HS-5 (cell line): ENCODE measurements at regions not wholly inside any gene's neighbourhood (a gene's known extent, or its start where the extent isn't known, plus 50 kb on each side); places are given as distances from the start of the nearest gene placed in this dataset.

Experiments used
- DNase-seq: peaks from one replicate; pipeline ENCODE4 v3.0.0-alpha.2; 2012; ENCODE audit warnings: low read depth

DNA sequence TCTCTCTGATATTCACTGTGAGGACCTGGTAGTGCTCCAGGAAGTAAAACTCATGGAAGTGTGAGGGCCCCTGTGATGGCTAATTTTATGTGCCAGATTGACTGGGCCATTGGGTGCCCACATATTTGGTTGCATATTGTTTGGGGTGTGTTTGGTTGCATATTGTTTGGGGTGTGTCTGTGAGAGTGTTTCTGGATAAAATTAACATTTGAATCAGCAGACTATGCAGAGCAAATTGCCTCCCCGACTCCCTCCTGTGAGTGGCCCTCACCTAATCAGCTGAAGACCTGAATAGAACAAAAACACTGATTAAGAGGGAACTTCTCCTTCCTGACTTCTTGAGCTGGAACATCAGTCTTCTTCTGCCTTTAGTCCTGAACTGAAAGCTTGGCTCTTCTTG, 173.3 kb upstream of the LINC00305 start:
- DNase-seq = no peak

DNA sequence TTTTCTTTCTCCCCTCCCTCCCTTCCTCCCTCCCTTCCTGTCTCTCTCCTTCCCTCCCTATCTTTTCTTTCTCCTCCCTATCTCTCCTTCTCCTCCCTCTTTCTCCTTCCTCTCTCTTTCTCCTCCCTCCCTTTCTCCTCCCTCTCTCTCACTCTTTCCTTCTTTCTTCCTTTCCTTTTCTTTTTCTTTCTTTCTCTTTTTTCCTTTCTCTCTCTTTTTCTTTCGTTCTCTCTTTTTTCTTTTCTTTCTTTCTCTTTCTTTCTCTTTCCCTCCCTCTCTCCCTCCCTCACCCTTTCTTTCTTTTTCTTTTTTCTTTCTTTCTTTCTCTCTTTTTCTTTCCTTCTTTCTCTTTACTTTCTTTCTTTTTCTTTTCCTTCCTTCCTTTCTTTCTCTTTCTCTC, 169.7 kb upstream of the LINC00305 start:
- DNase-seq = no peak

DNA sequence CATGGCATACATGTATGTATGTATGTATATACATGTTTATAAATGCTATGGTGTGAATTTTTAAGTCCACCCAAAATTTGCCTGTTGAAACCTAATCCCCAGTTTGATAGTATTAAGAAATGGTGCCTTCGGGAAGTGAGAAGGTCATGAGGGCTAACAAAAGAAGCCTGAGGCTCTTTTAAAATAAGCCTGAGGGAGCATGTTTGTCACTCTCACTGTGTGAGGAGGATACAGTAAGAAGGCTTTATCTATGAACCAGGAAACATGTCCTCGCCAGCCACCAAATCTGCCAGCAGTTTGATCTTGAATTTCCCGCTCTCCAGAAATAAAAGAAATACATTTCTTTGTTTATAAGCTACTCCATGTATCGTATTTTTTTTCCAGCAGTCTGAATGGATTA, 163.0 kb upstream of the LINC00305 start:
- DNase-seq = no peak

DNA sequence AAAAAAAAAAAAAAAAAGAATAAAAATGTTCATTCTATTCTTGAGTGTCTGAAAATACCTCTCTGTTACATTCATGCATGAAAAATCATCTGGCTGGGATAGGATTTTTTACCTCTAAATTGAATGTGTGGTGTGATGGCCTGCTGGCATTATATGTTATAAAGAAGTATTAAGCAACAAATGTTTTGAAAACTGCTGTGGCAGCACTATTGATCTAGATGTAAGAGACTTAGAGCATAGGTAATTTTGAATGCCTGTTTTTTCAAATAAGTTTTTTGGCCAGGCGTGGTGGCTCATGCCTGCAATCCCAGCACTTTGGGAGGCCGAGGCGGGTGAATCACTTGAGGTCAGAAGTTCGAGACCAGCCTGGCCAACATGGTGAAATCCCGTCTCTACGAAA, 147.0 kb upstream of the LINC00305 start:
- DNase-seq = no peak

DNA sequence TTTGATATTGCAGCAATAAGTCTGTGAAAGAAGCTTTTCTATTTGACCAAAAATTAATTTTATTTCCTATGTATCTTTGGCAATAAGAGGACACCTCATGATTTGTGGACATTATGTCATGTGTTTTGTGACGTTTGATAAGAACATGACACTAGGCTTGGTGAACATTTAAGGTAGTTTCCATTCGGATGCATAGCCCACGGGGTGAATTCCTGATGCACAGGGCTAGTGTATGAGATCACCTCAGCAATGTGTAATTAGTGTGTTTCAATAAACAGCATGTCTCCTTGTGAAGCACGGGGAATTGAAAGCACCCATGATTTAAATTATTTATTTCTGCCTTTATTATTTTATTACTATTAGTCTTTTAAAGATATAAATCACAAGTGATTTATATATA, 146.1 kb upstream of the LINC00305 start:
- no peak for DNase-seq

DNA sequence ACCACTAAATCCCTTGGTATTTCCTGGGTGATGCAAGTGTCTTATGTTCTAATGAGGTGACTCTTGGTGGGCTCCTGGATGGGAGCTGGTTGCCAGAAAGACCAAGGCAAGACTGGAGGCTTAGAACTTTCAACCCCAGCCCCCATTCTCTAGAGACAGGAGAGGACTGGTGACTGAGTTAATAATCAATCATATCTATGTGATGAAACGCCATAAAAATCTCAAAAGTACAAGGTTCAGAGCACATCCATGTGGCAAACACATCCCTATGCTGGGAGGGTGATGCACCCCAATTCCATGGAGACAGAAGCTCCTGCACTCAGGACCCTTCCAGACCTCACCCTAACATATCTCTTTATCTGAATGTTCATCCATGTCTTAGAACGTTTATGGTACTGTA, 139.5 kb upstream of the LINC00305 start:
- DNase-seq = no peak

DNA sequence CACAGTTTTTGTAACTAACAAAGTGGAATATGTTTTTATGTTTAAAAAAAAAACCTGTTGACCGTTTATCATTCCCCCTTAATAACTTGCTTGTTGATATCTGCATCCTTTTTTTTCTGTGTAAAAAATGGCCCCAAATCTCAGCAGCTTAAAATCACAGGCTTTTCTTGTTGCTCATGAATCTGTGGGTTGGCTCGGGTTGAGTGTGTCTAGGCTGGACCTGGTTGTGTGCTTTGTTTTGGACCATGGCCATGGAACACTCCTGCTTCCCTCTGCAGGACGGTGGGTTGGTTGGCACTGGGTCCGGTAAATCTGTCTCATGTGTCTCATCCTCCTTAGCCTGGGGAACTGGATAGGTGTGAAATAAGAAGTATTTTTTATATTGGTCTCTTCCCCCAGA, 139.0 kb upstream of the LINC00305 start:
- DNase-seq = no peak

DNA sequence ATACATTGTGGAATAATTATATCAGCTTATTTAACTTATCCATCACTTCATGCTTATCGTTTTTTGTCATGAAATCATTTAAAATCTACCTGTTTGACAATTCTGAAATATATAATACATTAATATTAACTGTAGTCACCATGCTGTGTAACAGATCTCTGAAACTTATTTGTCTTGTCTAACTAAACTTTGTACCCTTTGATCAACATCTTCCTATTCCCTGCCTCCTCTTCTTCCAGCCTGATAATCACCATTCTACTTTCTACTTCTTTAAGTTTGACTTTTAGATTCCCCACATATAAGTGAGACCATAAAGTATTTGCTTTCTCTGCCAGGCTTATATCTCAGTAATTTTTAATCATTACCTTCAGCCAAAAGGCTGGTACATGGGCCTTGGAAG, 134.2 kb upstream of the LINC00305 start:
- no peak for DNase-seq

DNA sequence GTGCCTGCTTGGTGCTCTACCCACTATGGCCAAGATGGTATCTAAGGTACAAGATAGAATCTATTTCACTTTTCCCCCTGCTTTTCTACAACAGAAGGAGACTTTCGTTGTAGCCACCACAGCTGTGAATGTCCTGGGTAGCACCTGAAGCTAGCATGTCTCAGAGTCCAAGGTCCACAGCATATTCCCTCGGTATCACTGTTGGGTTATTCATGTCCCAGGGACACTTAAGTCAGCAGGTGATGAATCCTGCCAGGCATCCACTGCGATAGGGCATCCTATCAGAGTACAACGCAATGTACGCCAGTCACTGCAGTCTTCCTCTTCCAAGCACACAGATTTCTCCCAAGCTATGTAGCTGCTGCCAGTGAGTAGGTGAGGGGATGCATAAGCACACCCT, 129.1 kb upstream of the LINC00305 start:
- DNase-seq = no peak

DNA sequence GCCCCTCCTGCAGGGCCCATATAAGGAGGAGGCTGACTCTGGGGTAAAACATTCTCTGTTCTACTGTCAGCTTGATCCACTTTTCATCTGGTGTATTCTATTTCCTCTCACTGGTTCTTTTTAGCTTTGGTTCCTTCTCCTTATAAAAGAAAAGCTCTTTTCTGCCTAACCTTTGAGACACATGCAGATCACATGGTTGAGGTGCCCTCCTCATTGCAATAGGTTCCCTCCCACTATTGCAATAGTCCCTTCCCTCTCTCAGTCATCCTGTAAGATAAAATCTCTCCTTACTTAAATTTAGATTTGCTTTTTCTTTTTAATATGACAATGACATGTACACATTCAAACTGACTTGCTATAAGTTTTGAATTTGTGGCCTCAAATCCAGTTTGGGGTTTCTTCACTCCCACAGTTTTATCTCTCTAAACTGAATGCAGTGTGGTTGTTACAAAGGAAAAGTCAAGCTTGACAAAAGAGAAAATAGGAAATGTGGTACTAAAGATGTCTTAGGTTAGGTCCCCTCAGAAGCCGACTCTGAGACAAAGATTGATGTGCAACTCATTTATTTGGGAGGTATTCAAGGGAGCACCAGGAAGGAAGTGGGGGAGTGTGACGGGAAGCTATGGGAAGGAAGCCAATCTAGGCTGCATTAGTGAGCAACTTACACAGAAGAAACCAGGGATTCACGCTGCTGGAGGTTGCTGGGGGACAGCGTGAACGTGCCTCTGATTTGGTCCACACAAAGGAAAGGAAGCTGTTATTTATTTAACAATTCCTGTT, 127.6 kb upstream of the LINC00305 start:
- DNase-seq = no peak

DNA sequence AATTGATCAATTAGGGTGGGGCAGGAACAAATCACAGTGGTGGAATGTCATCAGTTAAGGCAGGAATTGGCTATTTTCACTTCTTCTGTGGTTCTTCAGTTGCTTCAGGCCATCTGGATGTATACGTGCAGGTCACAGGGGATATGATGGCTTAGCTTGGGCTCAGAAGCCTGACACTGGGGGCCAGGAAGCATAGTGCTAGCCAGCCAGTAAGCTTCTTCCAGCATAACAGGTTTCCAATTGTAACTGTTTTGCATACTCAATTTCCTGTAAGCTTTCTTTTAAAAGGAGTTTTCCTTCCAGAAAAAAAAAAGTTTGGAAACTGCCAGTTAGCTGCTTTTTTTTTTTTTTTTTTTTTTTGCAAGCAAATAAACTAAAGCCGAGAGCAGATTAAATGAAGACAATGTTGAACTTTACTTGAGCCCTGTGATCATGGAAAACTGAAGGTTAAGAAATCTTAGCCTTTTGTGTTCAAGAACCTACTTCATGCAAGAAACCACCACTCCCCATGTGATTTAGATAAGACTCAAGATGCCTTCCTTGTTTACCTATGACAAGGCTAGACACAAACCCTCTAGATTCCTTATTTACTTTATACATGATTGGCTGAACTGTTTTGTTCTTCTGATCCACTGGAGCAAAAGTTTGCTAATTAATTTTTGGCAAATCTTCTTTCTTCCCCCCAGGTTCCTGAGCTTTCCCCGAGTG, 126.9 kb upstream of the LINC00305 start:
- no peak for DNase-seq

DNA sequence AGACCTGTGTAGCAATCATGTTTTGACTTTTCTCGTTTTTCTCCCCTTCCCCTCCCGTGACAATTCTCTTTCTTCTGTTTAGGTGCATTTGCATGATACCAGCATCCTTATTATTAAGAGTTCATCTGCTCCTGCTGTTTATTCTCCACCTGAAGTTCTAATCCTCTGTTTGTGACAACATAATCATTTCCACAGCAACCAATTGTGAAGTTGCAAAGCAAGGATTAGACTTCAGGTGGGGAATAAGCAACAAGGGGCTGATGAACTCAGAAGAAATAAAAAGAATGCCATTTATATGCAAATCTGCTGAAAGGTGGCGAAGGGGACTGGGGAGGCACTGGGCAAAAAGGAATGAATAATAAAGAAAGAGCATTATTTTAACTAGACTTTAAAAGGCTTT, 124.8 kb upstream of the LINC00305 start:
- DNase-seq = no peak

DNA sequence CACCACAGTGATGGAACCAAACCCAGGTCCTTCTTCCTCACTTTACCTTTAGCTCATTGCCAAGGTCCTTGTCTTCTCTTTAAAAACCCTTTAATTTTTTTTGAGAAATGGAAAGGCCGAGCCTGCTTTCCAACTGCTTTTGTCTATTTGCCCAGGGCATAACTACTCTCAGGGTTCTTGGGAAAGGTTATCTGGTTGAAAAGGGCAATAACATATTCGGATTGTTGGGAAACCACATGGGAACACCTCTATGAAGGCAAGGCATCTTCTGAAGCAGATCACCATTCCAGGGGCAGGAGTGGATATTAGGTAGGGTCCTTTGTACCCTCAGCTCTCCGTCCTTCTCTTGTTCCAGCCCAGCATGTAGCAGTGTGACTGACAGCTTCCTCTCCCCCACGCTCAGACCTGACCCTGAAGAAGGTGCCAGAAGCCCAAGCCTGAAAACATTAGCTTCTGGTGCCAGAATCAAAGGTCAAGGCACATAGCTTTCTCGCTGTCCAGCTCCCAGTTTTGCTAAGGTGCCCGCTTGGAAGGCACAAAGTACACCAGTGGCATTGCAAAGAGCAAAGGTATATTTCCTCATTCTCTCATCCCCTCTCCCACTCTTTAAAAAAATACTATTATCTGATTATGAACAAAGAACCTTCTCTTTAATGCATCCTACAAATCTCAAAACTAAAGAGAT, 123.2 kb upstream of the LINC00305 start:
- no peak for DNase-seq

DNA sequence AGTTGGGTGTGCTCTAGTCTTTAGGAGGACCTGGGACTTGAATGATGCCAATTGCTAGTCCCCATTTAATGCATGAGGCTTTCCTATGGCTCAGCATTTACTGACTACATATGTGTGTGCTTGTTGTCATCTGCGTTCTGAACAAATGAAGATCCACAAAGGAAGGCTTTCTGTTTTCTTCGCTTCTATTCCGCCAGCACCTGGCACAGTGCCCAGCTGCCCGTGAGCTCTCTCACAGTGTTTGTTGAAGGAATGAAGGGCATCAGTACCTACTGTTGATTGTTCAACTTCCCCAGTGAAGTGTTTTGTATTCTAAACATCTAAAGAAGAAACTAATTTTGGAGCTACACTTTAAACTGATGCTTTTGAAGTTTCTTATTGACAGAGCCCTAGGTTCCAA, 122.4 kb upstream of the LINC00305 start:
- no peak for DNase-seq

DNA sequence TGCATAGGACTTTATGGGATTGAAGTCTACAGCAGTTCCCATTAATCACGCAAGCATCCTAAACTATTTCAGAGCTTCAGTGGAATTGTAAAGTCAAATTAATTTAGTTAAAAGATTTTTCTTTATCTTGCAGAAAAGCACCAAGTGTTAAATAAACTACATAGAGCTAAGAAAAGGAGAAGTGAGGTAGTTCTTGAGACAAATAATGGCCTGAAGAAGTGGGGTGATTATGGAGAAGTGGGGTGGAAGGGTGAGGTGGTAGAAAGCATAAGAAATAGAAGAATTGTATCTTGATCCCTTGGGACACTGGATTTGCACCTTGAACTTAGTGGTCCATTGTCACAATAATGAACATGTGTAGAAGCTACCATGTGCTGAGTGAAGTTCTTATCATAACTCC, 121.7 kb upstream of the LINC00305 start:
- no peak for DNase-seq

DNA sequence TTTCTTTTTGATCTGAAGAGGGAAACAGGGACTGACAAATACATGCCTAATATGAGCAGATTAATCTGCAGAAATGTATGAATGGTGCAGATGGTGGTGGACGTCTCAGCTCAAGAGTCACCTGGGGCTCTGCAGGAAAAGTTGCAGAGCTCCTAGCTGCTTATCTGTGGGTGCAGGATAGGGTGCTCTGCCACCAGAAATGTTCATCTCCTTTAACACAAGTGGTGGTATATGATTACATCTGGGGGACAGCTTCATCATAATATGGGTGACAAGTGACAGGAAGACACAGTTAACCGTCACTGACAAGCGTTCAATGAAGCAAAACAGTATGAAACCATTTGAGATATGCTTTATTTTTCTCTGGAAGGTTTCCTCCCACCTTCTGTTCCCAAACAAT, 121.2 kb upstream of the LINC00305 start:
- DNase-seq = no peak

DNA sequence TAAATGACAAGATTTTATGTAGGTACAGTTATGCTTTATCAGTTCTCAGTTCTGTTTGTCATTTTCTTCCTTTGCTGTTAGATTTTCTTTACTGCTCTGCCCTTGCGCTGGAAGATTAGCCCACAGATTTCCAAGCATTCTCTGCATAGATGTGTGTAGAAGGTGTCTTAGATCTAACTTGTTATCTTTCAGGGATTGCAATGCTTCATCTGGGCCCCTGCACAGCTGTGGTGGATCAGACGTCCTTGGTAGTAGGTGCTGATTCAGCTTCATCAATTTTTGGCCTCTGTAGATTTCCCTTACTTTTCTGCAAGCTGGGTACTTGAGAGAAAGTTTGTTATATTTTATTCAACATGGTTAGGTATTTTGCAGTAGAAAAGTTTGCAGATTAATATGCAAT, 115.3 kb upstream of the LINC00305 start:
- no peak for DNase-seq

DNA sequence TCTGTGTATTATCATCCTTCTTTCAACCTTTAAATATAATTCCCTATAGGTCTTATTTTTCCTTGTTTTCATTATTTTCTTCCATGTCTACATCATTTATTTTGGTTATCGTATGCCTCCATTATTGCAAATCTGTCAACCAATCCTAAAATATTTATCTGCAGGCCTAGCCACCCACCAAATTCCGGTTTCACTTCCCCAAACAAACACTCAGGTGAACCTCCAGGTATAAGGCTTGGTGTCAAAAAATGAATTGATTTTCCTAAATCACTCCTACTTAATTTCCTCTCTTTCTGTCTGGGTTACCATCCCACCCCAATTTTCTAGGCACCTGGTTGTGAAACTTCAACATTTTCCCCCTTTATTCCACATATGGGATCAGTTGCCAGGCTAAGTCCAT, 111.9 kb upstream of the LINC00305 start:
- no peak for DNase-seq

DNA sequence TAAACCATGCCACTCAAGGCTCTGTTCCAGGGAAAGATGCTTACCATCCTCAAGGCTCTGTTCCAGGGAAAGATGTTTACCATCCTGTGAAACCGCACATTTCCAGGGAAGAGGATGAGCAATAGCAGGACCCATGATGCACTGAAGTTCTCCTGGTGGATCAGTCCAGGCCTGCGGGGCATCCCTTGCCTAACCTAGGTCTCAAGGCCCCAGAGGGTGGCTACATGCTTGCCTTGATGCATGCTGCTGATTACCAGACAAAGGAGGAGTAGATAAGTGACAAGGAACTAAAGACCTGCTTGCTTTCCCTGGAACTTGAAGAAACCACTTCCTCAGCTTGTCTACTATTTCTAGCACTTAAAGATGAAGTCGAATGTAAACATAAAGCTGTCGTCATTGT, 111.0 kb upstream of the LINC00305 start:
- no peak for DNase-seq

DNA sequence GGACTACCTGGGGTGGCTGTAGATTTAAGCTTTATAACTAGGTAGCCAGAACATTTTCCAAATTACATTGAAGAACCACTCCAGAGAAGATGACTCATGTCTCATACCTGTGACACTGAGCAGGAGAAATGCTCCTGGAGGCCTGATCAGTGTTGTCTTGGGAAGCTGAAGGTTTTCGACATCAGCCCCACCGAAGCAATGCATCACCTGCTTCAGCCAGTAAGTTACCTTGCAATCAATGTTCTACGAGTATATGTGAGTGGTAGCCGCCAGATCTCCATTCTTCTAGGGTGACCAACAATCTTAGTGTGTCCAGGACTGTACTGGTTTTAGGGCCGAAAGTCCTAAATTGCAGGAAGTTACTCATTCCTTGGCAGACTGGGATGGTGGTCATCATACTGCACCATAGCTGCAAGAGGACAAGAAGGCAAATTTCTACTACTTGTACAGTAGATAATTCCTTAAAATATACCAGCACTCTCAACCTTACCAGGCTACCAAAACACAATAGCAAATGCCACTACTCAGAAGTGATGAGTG, 109.3 kb upstream of the LINC00305 start:
- DNase-seq = no peak

DNA sequence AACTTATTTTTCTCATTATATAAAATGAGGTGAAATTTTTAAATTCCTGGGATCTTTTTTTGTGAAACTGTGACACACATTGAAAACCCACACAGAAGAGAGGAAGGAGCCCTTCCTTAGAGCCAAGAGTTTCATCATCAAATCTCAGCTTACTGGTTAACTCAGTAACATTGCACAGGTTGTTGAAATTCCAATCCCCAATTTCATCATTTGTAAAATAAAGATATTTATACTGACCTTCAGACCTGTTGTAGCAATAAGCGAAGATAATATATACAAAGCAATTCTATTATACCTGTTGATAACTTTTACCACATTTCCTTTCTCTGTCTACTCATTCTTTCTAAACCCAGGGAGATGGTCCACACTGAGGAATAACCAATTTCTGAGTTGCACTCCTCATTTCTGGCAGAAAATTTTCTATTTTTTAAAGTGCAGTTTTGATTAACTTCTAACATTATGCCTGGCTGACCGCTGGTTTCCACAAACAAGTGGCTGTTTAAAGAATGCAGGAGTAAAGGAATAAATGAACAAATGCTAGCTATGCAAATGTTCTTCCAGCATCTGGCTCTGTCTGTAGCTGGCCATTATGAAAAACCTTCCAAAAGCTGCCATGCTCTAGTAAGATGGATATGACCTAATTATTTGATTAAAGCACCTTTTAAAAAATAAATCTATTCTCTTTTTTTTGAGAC, 105.7 kb upstream of the LINC00305 start:
- DNase-seq = no peak

DNA sequence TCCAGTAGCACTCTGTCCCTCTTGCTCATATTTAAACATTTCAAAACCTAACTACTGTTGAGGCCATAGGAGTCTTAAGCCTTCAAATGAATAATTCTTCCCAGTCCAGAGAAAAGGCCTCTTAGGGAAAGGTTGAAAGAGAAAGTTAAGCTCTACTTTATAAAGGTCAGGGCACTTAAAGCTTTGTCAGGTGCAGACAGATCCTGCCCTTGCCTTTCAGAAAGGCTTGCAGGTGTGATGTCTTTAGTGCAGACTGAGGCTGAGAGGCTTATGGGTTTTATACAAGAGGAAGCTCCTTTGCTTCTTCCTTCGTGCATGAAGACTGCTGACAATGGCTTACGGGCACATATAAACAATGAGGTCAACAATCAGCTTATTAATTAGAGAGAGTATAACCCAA, 105.0 kb upstream of the LINC00305 start:
- no peak for DNase-seq
